ENCODE measurements at regions not wholly inside any gene's neighbourhood (a gene's known extent, or its start where the extent isn't known, plus 50 kb on each side); places are given as distances from the start of the nearest gene placed in this dataset.
"Not testable (repeated sequence)": the region's sequence is repeated elsewhere in the genome, so short reads cannot be mapped to it uniquely, and the experiment has no call there.

DNA sequence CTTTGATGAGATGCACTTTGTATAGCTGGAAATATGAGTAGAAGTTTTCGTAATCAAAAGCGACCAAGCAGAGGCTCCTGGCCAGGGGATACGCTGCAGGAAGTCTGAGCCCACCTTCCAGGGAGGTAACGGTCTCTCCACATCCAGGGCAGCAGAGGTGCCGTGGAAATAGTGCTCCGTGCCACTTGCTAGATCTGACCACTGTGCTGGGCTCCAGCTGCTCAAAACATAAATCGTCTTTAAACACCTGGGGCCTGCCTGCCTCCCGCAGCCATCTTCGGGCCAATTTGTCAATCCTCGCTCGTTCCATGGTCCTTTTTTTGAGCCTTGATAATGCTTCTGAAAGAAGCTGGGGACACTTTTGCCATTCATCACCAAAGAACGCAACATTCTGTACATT lies 445.0 kb downstream of the ZNF536 start:
- no peak for DNase-seq (ENCODE audit: low read depth)

DNA sequence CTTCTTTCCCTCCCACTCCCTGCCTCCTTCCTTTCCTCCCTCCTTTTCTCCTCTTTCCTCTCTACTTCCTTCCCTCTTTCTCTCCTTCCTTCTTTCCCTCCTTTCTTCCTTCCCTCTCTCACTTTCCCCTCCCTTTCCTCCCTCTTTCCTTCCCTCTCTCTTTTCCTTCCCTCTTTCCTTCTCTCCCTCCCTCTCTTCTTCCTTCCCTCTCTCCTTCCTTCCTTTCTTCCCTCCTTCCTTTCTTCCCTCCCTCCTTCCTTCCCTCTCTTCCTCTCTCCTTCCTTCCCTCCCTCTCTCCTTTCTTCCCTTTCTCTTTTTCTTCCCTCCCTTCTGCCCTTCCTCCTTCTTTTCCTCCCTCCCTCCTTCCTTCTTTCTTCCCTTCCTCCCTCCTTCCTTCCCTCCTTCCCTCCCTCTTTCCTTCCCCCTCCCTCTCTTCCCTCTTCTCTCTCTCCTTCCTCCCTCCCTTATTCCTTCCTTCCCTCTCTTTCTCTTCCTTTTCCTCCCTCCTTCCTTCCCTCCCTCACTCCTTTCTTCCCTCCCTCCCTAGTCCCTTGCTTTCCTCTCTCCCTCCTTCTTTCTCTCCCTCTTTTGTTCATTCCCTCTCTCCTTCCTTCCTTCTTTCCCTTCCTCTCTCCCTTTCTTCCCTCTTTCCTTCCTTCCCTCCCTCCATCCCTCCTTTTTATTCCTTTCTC lies 443.9 kb downstream of the ZNF536 start:
- DNase-seq (ENCODE audit: low read depth): no peak

DNA sequence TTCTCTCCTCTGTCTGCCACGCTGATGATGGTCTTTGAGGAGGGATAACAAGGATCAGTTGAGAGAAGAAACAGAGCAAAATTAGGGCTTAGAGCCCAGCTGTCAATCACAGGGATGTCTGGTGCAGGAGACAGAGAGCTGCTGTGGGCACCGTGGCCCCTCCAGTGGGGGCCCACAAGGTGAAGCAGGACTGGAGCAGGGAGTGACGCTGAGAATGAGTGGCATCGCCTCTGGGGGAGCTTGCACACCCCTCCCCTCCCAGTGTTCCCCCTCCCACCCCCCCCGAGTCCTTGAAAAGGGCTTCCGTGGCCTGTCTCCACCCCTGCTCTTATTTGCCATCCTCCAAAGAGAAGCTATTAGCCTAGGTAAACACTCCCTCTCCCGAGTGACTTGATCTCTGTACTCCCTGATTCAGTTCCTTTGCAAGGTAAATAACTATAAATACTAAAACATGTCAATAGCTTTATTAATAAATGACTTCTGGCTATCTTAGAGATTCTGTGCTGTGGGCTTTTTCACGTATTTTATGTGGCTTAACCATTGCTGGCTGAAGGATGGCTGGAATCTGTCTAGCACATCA lies 440.0 kb downstream of the ZNF536 start:
- DNase-seq (ENCODE audit: low read depth): no peak

DNA sequence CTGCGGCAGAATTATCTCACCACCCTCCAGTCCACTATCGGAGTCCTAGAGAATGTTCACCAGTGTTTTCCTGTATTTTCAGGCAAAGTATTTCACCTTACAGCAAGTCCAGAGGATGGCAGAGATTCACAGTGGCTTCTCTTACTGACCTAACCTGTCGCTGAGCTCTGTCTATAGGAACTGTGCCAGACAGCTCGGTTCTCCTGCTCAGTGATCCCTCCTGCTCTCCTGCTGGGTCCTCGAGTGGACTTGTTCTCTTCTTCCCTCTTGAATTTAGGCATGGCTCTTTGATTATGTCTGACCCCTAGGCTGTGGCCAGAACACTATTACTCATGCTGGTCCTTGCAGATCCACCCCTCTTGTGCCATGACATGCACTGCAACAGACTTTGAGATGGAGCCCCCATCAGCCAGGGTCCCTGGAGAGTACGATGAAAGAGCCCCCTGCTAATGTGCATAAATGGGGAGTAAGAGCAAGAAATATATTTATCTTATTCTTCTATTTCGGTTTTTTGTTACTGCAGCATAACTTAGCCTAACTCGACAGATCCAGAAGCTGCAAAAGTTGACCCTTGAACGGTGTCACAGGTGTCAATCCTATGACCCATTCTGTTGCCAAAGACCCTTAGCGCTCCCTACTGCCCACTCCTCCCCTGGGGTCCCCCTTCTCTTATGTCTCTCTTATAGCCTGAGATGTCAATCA lies 439.4 kb downstream of the ZNF536 start:
- DNase-seq (ENCODE audit: low read depth): no peak

DNA sequence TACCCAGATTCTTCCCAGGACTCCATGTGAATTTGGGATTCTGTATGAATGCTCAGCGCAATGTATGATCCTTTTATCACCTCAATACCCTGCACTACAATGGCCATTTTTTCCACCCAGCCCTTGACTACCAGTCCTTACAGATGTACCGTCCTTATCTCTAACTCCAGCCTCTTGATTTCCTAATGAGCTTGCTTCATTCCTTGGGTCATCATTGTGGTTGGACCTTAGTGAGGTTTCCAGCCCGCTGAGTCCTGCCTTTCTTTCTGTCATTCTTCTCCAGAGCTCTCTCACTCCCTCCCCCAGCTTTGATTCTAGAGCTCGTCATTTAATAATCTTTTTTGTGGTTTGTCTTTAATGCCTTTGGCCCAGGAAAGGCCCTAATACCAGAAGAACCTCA lies 438.5 kb downstream of the ZNF536 start:
- DNase-seq (ENCODE audit: low read depth): no peak

DNA sequence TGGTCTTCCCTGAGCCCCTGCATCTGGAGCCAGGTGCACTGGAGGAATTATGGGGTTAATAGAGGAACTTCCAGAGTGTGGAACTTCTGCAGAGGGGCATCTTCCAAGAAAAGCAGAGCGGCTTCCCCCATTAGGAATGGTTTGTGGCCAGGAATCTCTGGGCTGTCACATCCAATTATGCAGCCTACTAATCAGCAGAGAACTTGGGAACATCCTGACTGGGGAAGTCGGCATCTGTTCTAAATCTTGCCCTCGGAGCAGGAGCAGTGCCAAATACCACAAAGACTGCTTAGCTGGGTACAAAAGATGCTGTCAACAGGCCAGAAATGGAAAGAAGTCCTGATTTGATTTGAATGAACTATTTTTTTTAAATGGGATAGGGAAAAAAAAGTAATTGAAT lies 435.1 kb downstream of the ZNF536 start:
- DNase-seq (ENCODE audit: low read depth): no peak

DNA sequence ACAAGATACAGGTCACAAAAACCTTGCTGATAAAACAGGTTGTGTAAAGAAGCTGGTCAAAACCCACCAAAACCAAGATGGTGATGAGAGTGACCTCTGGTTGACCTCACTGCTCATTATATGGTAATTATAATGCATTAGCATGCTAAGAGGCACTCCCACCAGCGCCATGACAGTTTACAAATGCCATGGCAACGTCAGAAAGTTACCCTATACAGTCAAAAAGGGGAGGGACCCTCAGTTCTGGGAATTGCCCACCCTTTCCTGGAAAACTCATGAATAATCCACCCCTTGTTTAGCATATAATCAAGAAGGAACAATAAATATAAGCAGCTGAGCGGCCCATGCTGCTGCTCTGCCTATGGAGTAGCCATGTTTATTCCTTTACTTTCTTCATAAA lies 434.1 kb downstream of the ZNF536 start:
- no peak for DNase-seq (ENCODE audit: low read depth)

DNA sequence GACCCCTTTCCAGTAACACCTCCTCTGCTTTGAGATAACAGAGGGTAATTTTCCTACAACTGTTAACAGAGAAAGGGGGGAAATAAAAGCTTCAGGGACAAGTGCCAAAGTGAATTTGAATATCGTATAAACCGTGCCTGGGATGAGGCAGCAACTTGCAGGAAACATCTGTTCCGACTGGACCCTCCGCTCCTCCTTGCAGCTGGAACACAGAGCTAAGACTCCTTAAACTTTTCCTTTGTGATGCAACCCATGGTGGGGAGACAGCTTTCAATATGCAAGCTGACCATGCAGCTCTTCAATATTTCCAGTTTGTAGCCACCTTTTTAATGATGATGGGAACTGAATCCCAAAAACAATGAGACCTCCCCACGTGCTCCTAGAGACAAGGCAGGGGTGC lies 432.6 kb downstream of the ZNF536 start:
- DNase-seq (ENCODE audit: low read depth): no peak

DNA sequence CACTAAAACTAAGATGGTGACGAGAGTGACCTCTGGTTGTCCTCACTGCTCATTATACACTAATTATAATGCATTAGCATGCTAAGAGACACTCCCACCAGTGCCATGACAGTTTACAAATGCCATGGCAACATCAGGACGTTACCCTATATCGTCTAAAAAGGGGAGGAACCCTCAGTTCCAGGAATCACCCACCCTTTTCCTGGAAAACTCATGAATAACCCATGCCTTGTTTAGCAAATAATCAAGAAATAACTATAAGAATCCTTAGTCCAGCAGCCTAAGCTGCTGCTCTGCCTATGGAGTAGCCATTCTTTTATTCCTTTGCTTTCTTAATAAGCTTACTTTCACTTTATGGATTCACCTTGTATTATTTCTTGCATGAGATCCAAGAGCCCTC lies 432.1 kb downstream of the ZNF536 start:
- DNase-seq (ENCODE audit: low read depth): not testable (repeated sequence)

DNA sequence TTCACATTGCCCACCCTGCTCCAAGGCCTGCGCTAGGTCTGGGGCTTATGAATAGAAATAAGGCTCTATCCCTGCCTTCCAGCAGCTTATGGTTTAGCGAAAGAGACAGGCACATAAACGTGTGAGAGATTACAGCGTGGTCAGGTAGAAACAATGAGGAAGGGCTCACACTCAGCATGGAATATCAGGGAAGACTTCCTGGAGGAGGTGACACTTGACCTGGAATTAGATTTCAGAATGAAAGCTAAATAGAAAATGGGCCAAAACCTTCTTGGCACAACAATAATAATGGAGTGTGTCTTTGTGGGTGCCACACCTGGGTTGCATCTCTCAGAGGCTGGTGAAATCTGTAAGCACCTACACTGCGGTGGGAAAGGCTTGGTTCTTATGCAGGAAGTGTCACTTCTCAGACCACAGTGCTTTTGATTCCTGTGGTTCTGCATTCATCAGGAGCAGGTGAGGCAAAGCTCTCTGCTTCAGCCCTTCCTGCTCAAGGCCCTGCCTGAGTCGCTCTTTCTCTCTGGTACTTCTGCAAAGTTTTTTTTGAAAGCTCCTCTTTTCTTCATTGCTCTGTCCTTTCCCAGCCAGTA lies 430.3 kb downstream of the ZNF536 start:
- DNase-seq (ENCODE audit: low read depth): no peak

DNA sequence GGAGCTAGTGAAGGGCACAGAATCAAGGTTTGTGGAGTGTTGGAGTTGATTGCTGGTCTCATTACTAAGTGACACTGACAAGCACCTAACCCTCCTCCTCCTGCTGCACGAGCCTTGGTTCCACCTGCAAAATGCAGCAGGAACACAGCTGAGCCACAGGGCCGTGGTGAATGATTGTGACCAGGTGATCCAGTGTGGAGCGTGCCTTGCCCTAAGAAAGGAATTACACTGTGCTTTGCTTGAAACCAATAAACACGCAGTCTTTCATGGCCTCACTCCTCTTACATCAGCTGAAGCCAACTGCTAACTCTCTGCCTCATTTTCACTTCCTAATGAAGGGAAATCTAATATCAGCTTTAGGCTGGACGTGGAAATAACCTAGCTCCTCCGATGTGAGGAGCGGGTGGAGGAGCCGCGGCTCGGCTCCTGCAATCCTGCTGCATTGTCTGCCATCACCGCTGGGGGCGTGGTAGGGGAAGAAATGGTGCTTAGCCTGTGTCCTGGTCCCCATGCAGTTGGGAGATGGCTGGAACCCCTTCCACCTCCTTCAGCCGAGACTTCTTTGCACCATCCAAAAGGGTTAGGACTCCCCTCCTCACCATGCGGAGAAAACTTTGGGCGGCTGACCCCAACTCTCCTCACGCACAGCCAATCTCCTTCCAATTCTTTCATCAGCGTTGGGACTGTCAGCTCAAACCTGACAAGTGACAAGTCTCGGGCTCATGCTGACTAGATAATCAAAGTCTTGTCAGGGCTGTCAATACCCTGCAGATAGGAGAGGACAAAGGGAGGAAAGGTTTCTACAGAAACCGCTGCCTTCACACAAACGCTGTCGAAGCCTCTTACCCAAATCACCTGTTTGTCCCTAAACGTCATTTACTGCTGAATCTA lies 427.9 kb downstream of the ZNF536 start:
- DNase-seq (ENCODE audit: low read depth): no peak

DNA sequence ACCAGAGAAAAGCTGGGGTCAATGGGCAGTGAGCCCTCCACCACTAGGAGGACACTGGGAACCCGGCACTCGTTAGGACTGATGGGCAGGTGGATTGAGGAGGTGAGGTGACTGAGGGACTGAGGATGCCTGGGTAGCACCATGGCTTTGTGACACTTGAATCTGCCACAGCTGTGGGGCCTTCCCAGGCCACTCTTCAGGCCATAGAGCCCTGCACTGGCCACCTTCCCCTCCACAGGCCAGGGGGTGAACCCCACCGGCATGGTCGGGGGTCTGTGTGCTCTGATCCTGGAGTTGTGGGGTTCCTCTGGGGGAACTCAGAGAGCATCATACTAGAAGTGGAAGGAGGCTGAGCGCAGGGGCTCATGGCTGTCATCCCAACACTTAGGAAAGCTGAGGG lies 423.5 kb downstream of the ZNF536 start:
- no peak for DNase-seq (ENCODE audit: low read depth)

DNA sequence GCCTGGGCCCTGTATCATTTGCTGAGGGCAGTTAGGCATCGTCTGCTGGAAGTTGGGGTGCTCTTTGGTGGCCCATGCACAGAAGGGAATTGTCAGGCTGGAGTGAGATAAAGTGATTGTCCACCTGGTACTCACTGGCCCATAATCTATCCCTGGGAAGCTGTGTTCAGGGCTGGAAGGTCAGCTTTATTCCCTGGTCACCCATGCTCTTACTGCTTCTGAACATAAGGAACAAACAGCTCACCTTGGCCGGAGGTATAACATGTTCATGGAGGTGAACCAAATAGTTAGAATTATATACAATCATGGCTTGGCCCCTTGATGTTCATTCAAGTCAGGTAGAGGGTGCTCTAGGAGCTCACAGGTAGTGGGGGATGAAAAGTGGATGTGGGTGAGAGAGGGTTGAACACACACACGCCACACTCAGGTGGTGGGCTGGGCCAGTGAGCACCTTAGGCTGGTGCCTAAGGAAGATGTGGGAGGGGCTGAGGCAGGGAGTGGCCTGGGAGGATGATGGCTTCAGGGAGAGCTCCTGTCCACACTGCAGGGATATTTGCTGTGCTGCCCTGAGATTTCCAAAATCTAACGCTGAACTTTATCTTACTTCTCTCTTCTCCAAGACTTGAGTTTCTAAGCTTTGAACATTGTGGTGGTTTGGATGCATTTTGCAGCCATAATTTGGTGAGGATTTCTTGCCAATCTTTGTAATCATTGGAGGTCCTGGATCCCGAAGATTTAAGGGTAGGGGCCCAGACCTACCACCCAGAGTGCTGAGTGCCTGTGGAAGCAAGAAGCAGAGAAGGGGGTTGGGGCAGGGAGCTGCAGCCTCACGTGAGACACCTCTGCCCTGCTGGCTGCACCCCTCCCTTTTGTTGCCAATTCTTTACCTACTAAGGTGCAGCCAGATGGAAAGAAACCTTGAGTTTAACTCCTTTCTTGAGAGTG lies 420.6 kb downstream of the ZNF536 start:
- no peak for DNase-seq (ENCODE audit: low read depth)

DNA sequence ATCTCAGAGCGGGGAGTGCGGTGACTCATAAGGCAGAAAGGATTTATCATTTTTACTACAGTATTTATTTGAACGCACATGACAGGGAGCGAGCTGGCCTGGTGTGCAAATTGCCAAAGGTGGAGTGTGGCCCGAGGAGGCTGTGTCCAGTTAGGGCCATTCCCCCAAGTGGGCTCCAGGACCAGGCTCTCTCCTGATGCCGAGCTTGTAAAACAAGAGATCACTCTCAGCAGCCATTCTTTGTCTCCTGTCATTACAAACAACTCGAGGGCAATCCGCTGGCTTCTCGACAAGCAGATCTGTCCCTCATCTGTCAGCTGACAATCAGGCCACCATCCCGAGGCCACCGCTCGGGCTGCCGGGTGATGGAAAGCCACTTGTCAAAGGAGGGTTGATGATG lies 418.9 kb downstream of the ZNF536 start:
- no peak for DNase-seq (ENCODE audit: low read depth)

DNA sequence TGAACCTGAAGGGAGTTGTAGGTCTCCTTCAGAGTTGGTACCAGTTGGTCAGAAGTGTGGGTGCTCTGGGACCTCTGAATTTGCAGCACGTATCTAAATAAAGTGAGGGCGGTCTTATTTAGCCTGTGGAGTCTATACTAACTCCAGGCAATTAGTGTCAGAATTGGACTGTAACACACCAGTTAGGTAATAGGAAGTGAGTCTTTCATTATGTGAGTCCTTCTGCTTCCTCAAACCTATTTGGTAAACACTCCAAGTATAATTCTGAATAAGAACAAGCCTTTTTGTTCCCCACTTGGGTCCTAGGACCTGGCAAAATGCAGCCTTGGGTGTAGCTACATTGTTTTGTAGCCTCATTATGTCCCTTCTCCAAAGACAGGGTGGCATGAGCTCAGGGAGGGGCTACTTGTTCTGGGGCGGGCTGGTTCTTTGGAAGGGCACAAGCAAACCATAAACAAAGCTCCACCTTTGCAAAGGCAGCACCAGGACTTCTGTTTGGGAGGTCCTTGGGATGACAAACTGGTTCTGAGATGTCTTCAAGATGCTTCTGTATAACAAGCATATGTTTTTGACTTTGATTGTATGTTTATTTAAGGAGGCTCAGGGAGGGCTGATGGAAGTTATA lies 418.0 kb downstream of the ZNF536 start:
- no peak for DNase-seq (ENCODE audit: low read depth)

DNA sequence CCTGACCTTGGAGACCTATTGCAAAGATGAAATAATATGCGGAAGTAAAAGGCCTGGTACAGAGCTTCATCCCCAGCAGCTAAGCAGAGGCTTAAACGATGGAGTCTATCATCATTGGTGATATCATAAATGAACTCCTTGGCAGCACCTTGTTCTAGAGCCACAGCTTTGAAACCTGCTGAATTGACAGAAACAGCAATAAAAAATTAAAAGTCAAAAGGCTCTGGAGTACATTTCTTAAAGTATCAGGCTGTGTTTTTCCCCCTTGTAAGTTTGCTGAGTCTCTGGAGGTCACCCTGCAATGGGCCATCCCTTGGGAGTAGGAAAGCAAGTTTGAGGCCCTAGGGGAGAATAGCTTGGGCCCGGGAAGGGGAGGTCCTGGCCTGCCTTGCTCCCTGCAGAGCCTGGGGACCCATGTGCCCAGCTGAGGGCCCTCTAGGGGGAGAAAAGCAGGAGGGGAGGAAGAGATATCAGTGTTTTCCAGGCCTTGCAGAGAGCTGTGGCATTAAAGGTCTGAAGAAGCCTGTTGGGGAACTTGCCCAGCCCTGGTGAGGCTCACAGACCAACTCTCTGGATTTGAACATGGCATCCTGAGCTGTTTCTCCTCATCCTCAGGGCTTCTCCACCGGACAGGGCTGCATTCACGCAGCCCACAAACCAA lies 416.1 kb downstream of the ZNF536 start:
- no peak for DNase-seq (ENCODE audit: low read depth)

DNA sequence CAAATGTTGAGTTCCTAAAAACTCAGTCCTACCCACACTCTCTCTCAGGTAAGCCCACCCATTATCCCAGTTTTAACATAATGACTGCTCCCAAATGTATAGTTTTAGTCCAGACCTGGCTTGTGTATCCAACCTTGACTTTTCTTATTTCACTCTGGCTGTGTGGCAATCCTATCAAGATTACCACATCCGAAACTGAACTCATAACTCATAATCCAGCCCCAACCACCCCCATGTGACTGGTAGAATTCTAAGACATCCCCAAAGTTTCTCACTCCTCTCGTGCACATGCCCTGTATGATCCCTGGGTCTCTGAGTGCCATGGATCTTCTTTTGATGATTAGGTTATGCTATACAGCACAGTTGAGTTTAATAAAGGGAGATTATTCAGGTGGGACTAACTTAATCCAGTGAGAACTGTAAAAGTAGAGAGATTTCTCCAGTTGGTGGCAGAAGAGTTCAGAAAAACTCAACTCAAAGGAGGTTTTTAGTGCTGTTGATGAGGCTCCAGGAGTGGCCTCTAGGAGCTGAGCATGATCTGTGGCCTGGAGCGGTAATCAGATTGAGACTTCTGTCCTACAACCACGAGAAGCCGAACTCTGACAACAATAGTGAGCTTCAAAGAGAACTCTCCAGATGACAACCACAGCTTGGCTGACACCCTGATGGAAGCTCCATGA lies 413.4 kb downstream of the ZNF536 start:
- no peak for DNase-seq (ENCODE audit: low read depth)

DNA sequence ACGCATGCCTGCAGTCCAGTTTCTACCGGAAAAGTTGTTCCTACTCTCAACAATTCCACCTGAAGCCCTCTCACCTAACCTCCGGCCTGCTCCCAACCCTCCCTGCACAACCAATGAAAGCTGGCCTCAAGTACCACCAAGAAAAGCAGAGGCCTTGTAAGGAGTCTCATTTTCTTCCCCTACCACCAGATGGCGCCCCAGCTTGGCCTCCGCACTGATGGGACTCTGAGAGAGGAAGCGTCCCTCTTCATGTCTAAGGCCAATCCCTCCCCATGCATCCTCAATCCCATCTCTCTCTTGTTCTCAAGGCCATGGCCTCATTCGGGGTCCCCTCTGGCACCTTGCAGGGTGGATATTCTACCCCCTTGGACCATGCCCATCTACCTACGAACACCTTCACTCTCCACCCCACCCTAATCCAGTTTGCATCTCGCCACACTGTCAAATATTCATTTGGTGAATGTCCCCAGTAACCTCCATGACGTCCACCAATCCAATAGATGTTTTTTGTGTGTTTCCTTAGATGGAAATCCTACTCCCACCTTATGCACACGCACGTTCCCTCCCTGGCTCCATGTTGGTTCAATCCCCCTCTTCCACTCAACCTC lies 412.8 kb downstream of the ZNF536 start:
- DNase-seq (ENCODE audit: low read depth): peak; percentile 7

DNA sequence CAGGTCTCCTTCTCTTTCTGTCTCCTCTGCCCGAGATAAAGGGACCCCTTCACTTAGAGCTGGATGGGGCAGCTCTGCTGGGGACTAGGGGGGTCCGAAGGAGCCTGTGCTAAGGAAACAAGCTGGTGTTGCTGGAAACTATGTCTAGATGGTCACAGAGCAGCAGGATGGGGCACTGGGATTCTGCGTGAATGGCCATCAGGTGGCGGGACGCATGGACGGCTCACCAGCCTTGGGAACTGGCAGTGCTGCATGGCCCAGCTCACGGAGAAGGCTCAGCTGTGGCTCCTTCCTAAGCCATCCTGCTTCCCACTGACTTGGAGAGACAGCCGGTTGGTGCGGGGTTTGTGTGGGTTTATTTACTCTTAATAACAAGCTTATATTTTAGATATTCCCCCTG lies 411.8 kb downstream of the ZNF536 start:
- DNase-seq (ENCODE audit: low read depth): no peak

Data from HS-27A (cell line).